SK-N-SH treated with all-trans-retinoic acid at 6 μM for 48 hours (cell line): ENCODE measurements at regions not wholly inside any gene's neighbourhood (a gene's known extent, or its start where the extent isn't known, plus 50 kb on each side); places are given as distances from the start of the nearest gene placed in this dataset.

ENCODE experiments used
- ARNTL ChIP-seq: fragments of 450-650 bp; formaldehyde crosslinking; IDR thresholded peaks from 2 replicates; pipeline ENCODE4 v1.5.0; 2020; ENCODE audit warnings: low read depth, mild to moderate bottlenecking, moderate library complexity, borderline replicate concordance
- CSDC2 ChIP-seq: fragments of 250-450 bp; sonication (Bioruptor Pico); IDR thresholded peaks from 2 replicates; pipeline ENCODE4 v1.5.0; 2020; ENCODE audit warnings: mild to moderate bottlenecking, moderate library complexity
- OSR1 ChIP-seq: fragments of 250-450 bp; sonication (Bioruptor Pico); IDR thresholded peaks from 2 replicates; pipeline ENCODE4 v1.8.0; 2022; ENCODE audit warnings: moderate library complexity, mild to moderate bottlenecking, inconsistent platforms
- PATZ1 ChIP-seq: fragments of 250-450 bp; sonication (Bioruptor Pico); IDR thresholded peaks from 2 replicates; pipeline ENCODE4 v1.8.0; 2020; ENCODE audit warnings: mild to moderate bottlenecking, moderate library complexity, borderline replicate concordance
- POU6F1 ChIP-seq: fragments of 250-450 bp; sonication (Bioruptor Pico); IDR thresholded peaks from 2 replicates; pipeline ENCODE4 v1.8.0; 2021; ENCODE audit warnings: low read depth, mild to moderate bottlenecking, moderate library complexity, borderline replicate concordance
- RARB ChIP-seq: fragments of 250-450 bp; sonication (Bioruptor Pico); IDR thresholded peaks from 2 replicates; pipeline ENCODE4 v1.8.0; 2021; ENCODE audit warnings: mild to moderate bottlenecking, moderate library complexity
- SNAI2 ChIP-seq: fragments of 250-450 bp; sonication (Bioruptor Pico); IDR thresholded peaks from 2 replicates; pipeline ENCODE4 v1.5.0; 2020; ENCODE audit warnings: mild to moderate bottlenecking, moderate library complexity
- TSHZ2 ChIP-seq: fragments of 250-450 bp; sonication (Bioruptor Pico); IDR thresholded peaks from 2 replicates; pipeline ENCODE4 v1.5.0; 2020; ENCODE audit warnings: mild to moderate bottlenecking, moderate library complexity
- ZFP3 ChIP-seq: fragments of 250-450 bp; sonication (Bioruptor Pico); IDR thresholded peaks from 2 replicates; pipeline ENCODE4 v1.5.0; 2020; ENCODE audit warnings: mild to moderate bottlenecking, moderate library complexity
- ZFP30 ChIP-seq: fragments of 450-650 bp; formaldehyde crosslinking; IDR thresholded peaks from 2 replicates; pipeline ENCODE4 v1.5.0; 2022; ENCODE audit warnings: mild to moderate bottlenecking, moderate library complexity
- ZNF565 ChIP-seq: fragments of 450-650 bp; formaldehyde crosslinking; conservative IDR thresholded peaks from 2 replicates; pipeline ENCODE4 v1.5.0; 2020; ENCODE audit warnings: low read depth, mild to moderate bottlenecking, moderate library complexity
- ZNF70 ChIP-seq: fragments of 450-650 bp; formaldehyde crosslinking; IDR thresholded peaks from 2 replicates; pipeline ENCODE4 v1.5.0; 2020; ENCODE audit warnings: mild to moderate bottlenecking, moderate library complexity
- TF ChIP-seq, protein P1 (sequence below): fragments of 250-450 bp; sonication (Bioruptor Pico); IDR thresholded peaks from 2 replicates; pipeline ENCODE4 v1.5.1; 2020; ENCODE audit warnings: low read depth, mild to moderate bottlenecking, moderate library complexity
- TF ChIP-seq, protein P2 (sequence below): fragments of 250-450 bp; sonication (Bioruptor Pico); IDR thresholded peaks from 2 replicates; pipeline ENCODE4 v1.5.1; 2021; ENCODE audit warnings: mild to moderate bottlenecking, moderate library complexity

- TF ChIP-seq POU6F1 (no peak), SNAI2 (no peak), PATZ1 (no peak), ZNF70 (CRISPR knock-in tag) (no peak), ZFP3 (no peak), CSDC2 (CRISPR knock-in tag) (no peak), ARNTL (no peak), RARB (CRISPR knock-in tag) (no peak), TSHZ2 (no peak), ZFP30 (CRISPR knock-in tag) (no peak), OSR1 (CRISPR knock-in tag) (no peak), ZNF565 (no peak)
- TF ChIP-seq, protein P1, sequence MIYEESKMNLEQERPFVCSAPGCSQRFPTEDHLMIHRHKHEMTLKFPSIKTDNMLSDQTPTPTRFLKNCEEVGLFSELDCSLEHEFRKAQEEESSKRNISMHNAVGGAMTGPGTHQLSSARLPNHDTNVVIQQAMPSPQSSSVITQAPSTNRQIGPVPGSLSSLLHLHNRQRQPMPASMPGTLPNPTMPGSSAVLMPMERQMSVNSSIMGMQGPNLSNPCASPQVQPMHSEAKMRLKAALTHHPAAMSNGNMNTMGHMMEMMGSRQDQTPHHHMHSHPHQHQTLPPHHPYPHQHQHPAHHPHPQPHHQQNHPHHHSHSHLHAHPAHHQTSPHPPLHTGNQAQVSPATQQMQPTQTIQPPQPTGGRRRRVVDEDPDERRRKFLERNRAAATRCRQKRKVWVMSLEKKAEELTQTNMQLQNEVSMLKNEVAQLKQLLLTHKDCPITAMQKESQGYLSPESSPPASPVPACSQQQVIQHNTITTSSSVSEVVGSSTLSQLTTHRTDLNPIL (CRISPR knock-in tag) = no peak
- TF ChIP-seq, protein P2, sequence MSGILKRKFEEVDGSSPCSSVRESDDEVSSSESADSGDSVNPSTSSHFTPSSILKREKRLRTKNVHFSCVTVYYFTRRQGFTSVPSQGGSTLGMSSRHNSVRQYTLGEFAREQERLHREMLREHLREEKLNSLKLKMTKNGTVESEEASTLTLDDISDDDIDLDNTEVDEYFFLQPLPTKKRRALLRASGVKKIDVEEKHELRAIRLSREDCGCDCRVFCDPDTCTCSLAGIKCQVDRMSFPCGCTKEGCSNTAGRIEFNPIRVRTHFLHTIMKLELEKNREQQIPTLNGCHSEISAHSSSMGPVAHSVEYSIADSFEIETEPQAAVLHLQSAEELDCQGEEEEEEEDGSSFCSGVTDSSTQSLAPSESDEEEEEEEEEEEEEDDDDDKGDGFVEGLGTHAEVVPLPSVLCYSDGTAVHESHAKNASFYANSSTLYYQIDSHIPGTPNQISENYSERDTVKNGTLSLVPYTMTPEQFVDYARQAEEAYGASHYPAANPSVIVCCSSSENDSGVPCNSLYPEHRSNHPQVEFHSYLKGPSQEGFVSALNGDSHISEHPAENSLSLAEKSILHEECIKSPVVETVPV (CRISPR knock-in tag) = no peak
Measured at GRCh38 chr12:81958406-81958805, 199.3 kb upstream of the PPFIA2 start.
